Adrenal gland (tissue), 5 donors: ENCODE measurements at regions not wholly inside any gene's neighbourhood (a gene's known extent, or its start where the extent isn't known, plus 50 kb on each side); places are given as distances from the start of the nearest gene placed in this dataset.

Source experiments
- CTCF ChIP-seq, 6 experiments: fragments of 450-650 bp in 4 of 6; fragments of 200-600 bp in 2 of 6; sonication (generic) in 1 of 6; IDR thresholded peaks; 1 replicate in 5 of 6; 2 replicates in 1 of 6; pipeline versions ENCODE4 v1.5.1 to v1.8.0; 2016 to 2021; ENCODE audit warnings: antibody characterized with exemption in 6 of 6, mild to moderate bottlenecking in 2 of 6, moderate library complexity in 1 of 6
- POLR2A ChIP-seq, 2 donors: fragments of 450-650 bp; IDR thresholded peaks; one replicate each; pipeline ENCODE4 v1.6.1; 2017; ENCODE audit warnings: antibody characterized with exemption in 2 of 2, mild to moderate bottlenecking in 2 of 2, moderate library complexity in 1 of 2
- donor health status: DM: no; HTN: no; CAD: no.

- no peak for TF ChIP-seq CTCF (IDR thresholded peaks at IDR 0.05)
- no peak for TF ChIP-seq POLR2A (IDR thresholded peaks at IDR 0.05)
Measured at GRCh38 chr6:50143011-50143719, 93.4 kb upstream of the DEFB112 start.
